ENCODE measurements at regions not wholly inside any gene's neighbourhood (a gene's known extent, or its start where the extent isn't known, plus 50 kb on each side); places are given as distances from the start of the nearest gene placed in this dataset.
"Not testable (repeated sequence)": the region's sequence is repeated elsewhere in the genome, so short reads cannot be mapped to it uniquely, and the experiment has no call there.

- intact Hi-C loops (cut with DNase I, micrococcal nuclease); H3K27ac Mint-ChIP-seq; DNase-seq; H3K9me3 Mint-ChIP-seq (ENCODE audit: low read depth); H3K27me3 Mint-ChIP-seq; CTCF ChIA-PET; ATAC-seq; H3K4me1 Mint-ChIP-seq; POLR2A ChIA-PET; H3K36me3 Mint-ChIP-seq (ENCODE audit: low read depth); H3K4me3 Mint-ChIP-seq: not testable (repeated sequence)
These were observed 646.6 kb downstream of the ISL1 start for GRCh38 chr5:52029836-52030235.

DNA sequence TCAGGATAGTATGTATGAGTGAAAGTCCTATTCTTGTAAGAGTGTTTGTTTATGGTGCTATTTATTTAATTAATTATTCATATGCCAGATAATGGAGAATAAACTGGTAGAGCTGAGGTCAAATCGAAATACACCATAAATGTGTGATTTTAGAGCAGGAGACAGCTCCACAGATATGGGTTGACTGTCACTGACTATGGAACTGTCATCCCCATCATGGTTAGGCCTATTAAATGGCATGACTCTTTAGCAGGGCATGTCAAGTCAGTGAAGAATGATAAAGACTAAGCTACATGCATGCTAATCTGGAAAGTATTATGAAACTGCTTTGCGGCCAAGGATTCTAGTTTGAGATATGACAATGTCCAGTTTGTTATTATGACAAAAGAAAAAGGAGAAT, 658.6 kb downstream of the ISL1 start:
- intact Hi-C loops (cut with DNase I, micrococcal nuclease) = no loop called here
- Mint-ChIP-seq H3K27ac (no peak overlapping the region), H3K9me3 (ENCODE audit: low read depth) (no peaks in the 10 kb centered on the region), H3K27me3 (no peaks in the 10 kb centered on the region), H3K4me3 (no peak overlapping the region), H3K36me3 (ENCODE audit: low read depth) (no peaks in the 10 kb centered on the region), H3K4me1 (no peaks in the 10 kb centered on the region)
- POLR2A ChIA-PET = no interaction called here
- no peak for DNase-seq
- no peak for ATAC-seq
- CTCF ChIA-PET = no interaction called here

- Mint-ChIP-seq H3K9me3 (ENCODE audit: low read depth) (no peaks in the 10 kb centered on the region), H3K27me3 (no peaks in the 10 kb centered on the region), H3K4me1 (no peaks in the 10 kb centered on the region), H3K27ac (no peak overlapping the region), H3K36me3 (ENCODE audit: low read depth) (no peaks in the 10 kb centered on the region), H3K4me3 (no peak overlapping the region)
- CTCF ChIA-PET = no interaction called here
- intact Hi-C loops (cut with DNase I, micrococcal nuclease) = no loop called here
- no peak for ATAC-seq
- POLR2A ChIA-PET = no interaction called here
- DNase-seq = no peak
These were observed 659.9 kb downstream of the ISL1 start for GRCh38 chr5:52043137-52043536.

DNA sequence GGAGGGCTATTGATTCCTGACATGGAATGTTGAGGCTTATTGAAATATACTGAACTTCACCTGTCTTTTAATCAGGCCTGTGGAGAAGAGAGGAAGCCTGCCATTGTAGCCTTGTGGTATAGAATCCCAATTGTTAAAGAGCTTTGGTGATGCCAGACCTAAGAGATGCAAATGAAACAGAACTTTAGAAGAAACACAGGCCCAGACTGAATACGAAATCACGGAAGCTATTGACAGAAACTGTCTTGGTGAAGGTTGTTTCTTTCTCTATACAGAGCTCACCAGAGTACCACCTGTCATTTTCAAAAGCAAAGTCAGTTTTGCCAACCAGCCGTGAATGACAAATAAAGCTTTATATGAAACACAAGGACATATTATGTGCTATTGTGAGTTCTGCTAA, 660.3 kb downstream of the ISL1 start:
- Mint-ChIP-seq H3K4me1 (no peaks in the 10 kb centered on the region), H3K9me3 (ENCODE audit: low read depth) (no peaks in the 10 kb centered on the region), H3K27me3 (no peaks in the 10 kb centered on the region), H3K36me3 (ENCODE audit: low read depth) (no peaks in the 10 kb centered on the region), H3K27ac (no peak overlapping the region), H3K4me3 (no peak overlapping the region)
- POLR2A ChIA-PET = no interaction called here
- ATAC-seq (no peak), DNase-seq (no peak)
- CTCF ChIA-PET = no interaction called here
- intact Hi-C loops (cut with DNase I, micrococcal nuclease) = no loop called here

DNA sequence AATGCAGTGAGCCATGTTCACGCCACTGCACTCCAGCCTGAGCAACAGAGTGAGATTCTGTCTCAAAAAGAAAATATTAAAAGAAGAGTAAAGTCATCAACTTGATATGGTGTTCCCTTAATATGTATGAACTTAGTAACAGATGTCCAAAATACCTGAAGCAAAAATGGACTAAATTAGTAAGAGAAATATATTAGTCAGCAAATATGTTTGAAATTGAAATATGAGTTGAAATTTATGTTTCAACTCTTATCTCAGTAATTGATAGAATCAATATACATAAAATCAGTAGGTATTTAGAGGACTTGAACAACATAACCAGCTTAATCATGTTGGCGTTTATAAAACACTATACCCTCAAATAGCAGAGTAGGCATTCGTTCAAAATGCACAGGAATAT, 668.5 kb downstream of the ISL1 start:
- no peak for ATAC-seq
- POLR2A ChIA-PET = no interaction called here
- H3K27me3 Mint-ChIP-seq = no peaks in the 10 kb centered on the region

DNA sequence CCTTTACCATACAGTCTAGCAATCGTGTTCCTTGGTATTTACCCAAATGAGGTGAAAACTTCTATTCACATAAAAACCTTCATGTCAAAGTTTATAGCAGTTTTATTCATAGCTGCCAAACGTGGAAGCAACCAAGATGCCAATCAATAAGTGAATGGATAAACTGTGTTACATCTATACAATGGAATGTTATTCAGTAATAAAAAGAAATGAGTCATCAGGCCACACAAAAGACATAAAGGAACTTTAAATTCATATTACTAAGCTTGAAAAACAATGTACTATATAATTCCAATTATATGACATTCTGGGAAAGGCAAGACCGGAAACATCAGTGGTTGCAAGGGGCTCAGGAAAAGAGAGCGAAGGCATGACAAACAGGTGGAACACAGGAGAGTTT, 679.9 kb downstream of the ISL1 start:
- H3K4me3 Mint-ChIP-seq = no peak overlapping the region
- no peak for ATAC-seq
- intact Hi-C loops (cut with DNase I, micrococcal nuclease) = no loop called here
- ChIA-PET POLR2A (no interaction called here), CTCF (no interaction called here)
- H3K36me3 Mint-ChIP-seq (ENCODE audit: low read depth) = no peaks in the 10 kb centered on the region
- H3K27ac Mint-ChIP-seq = no peak overlapping the region
- no peaks in the 10 kb centered on the region for H3K27me3 Mint-ChIP-seq
- no peak for DNase-seq
- peaks cover 9% of the 10 kb centered on the region for H3K9me3 Mint-ChIP-seq (ENCODE audit: low read depth)
- H3K4me1 Mint-ChIP-seq = no peaks in the 10 kb centered on the region

More for the DNA sequence above, 668.5 kb downstream of the ISL1 start:
- intact Hi-C loops (cut with DNase I, micrococcal nuclease) = no loop called here
- DNase-seq = no peak
- no peaks in the 10 kb centered on the region for H3K9me3 Mint-ChIP-seq (ENCODE audit: low read depth)
- no peak overlapping the region for H3K4me3 Mint-ChIP-seq
- H3K4me1 Mint-ChIP-seq = no peaks in the 10 kb centered on the region
- H3K27ac Mint-ChIP-seq = no peak overlapping the region
- CTCF ChIA-PET = no interaction called here
- H3K36me3 Mint-ChIP-seq (ENCODE audit: low read depth) = no peaks in the 10 kb centered on the region

DNA sequence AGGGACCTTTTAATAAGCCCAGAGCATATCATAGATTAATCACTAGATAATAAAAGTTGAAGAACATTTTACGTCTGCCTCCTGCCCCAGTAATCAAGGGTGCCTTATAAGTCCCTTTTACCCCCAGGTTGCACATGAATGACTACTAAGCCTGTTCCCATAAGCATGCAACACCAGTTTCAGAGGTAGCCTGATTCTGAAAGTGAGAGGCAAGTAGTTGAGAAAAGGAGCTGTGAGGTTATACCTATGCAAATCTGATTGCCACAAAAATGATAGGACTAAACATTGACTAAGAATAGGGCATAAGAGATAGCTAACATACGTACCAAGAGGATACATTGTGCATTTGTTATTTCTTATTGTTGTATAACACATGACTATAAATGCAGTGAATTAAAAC, 681.9 kb downstream of the ISL1 start:
- H3K36me3 Mint-ChIP-seq (ENCODE audit: low read depth) = no peaks in the 10 kb centered on the region
- POLR2A ChIA-PET = no interaction called here
- H3K27ac Mint-ChIP-seq = no peak overlapping the region
- DNase-seq (no peak), ATAC-seq (no peak)
- H3K4me3 Mint-ChIP-seq = no peak overlapping the region
- H3K4me1 Mint-ChIP-seq = no peaks in the 10 kb centered on the region
- intact Hi-C loops (cut with DNase I, micrococcal nuclease) = no loop called here
- CTCF ChIA-PET = no interaction called here
- H3K27me3 Mint-ChIP-seq = no peaks in the 10 kb centered on the region
- H3K9me3 Mint-ChIP-seq (ENCODE audit: low read depth) = peaks cover 12% of the 10 kb centered on the region

- no peak for ATAC-seq
- no peak overlapping the region for H3K4me3 Mint-ChIP-seq
- H3K36me3 Mint-ChIP-seq (ENCODE audit: low read depth) = no peaks in the 10 kb centered on the region
- ChIA-PET POLR2A (no interaction called here), CTCF (no interaction called here)
- peaks cover 14% of the 10 kb centered on the region for H3K9me3 Mint-ChIP-seq (ENCODE audit: low read depth)
- no peak overlapping the region for H3K27ac Mint-ChIP-seq
- H3K4me1 Mint-ChIP-seq = no peaks in the 10 kb centered on the region
- intact Hi-C loops (cut with DNase I, micrococcal nuclease) = no loop called here
- H3K27me3 Mint-ChIP-seq = no peaks in the 10 kb centered on the region
- no peak for DNase-seq
These were observed 686.7 kb downstream of the ISL1 start for GRCh38 chr5:52069997-52070396.

DNA sequence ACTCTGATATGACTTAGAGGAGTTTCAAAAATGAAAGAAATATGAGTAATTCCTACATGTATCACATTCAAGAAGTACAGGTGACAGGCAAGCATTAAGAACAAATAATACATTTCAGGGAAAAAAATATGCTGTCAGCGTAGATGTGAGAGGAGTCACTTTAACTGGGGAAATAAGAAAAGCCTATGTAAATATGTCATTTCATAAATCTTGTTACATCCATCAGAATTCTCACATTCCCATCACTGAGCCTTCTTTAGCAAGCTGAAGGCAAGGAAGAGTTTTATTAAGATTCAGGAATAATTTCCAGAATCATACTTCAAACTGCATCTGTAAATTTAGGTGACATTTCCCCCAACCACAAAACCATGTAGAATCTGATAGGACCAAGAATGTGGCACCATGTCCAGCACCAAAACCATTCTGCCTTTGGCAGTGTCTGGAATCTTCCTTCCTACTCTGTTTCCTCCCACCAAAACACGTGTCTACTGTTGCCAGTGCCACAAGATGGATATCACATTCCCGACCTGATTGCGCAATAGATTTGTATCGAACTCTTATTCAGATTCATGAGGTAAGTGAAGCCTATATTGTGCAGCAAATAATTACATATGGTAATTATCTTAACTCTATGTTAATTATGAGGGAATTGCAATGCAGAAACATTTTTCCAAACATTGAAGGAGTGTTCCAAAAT, 690.9 kb downstream of the ISL1 start:
- POLR2A ChIA-PET = no interaction called here
- H3K4me3 Mint-ChIP-seq = no peak overlapping the region

GRCh38 chr5:52077941-52078815, 694.9 kb downstream of the ISL1 start:
- H3K27ac Mint-ChIP-seq = no peak overlapping the region
- no peak for ATAC-seq
- no peak overlapping the region for H3K4me3 Mint-ChIP-seq
- H3K27me3 Mint-ChIP-seq = no peaks in the 10 kb centered on the region
- DNase-seq = no peak
- H3K9me3 Mint-ChIP-seq (ENCODE audit: low read depth) = peaks cover 4% of the 10 kb centered on the region
- H3K4me1 Mint-ChIP-seq = no peaks in the 10 kb centered on the region
- no peaks in the 10 kb centered on the region for H3K36me3 Mint-ChIP-seq (ENCODE audit: low read depth)
- ChIA-PET POLR2A (no interaction called here), CTCF (interaction anchor here (0.8 kb wide), 1 partner anchor 129 kb away, joined by 3 read pairs; no protein-coding TSS in a partner anchor)
- intact Hi-C loops (cut with DNase I, micrococcal nuclease) = no loop called here

More for the DNA sequence above, 690.9 kb downstream of the ISL1 start:
- intact Hi-C loops (cut with DNase I, micrococcal nuclease) = no loop called here
- Mint-ChIP-seq H3K27me3 (no peaks in the 10 kb centered on the region), H3K36me3 (ENCODE audit: low read depth) (no peaks in the 10 kb centered on the region), H3K4me1 (no peaks in the 10 kb centered on the region), H3K27ac (no peak overlapping the region), H3K9me3 (ENCODE audit: low read depth) (peaks cover 9% of the 10 kb centered on the region)
- DNase-seq (no peak), ATAC-seq (no peak)
- CTCF ChIA-PET = no interaction called here

GRCh38 chr5:52102311-52102710, 685.4 kb upstream of the ITGA1 start:
- intact Hi-C loops (cut with DNase I, micrococcal nuclease); ATAC-seq; H3K27ac Mint-ChIP-seq; POLR2A ChIA-PET; CTCF ChIA-PET; H3K4me3 Mint-ChIP-seq; H3K36me3 Mint-ChIP-seq (ENCODE audit: low read depth); H3K4me1 Mint-ChIP-seq; DNase-seq; H3K27me3 Mint-ChIP-seq: not testable (repeated sequence)
- H3K9me3 Mint-ChIP-seq (ENCODE audit: low read depth) = peaks cover 15% of the 10 kb centered on the region

DNA sequence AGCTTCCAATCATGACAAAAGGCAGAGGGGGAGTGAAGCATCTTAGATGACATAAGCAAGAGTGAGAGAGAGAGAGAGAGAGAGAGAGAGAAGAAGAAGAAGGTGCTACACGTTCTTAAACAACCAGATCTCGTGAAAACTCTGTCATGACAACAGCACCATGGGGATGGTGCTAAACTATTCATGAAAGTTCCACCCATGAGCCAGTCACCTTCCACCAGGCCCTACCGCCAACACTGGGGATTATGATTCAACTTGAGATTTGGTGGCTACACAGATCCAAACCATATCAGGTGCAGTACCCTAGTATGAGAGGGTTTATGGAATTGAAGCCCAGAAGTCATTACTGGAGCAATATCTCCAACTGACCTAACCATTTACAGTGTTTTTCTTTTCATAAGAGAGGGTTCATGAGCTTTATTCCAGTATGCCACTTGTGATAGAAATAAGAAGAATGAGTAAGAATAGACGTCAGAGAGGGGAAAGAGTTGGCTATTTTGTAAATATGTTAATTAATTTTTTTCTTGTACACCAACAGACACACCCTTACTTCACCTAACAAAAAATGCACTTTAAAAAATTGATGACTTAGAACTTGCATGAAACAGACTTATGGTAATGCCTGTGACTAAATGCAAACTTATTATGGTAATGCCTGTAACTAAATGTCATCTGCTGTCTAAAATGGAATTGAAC, 680.4 kb upstream of the ITGA1 start:
- ATAC-seq = no peak
- no peak for DNase-seq
- Mint-ChIP-seq H3K27me3 (no peaks in the 10 kb centered on the region), H3K4me1 (no peaks in the 10 kb centered on the region), H3K27ac (no peak overlapping the region), H3K9me3 (ENCODE audit: low read depth) (peaks cover 3% of the 10 kb centered on the region), H3K4me3 (no peak overlapping the region), H3K36me3 (ENCODE audit: low read depth) (no peaks in the 10 kb centered on the region)
- intact Hi-C loops (cut with DNase I, micrococcal nuclease) = no loop called here
- POLR2A ChIA-PET = no interaction called here
- CTCF ChIA-PET = no interaction called here

All from activated CD4-positive, alpha-beta T cell treated with anti-CD3 and anti-CD28 coated beads for 36 hours (primary cell).